ENCODE measurements at regions not wholly inside any gene's neighbourhood (a gene's known extent, or its start where the extent isn't known, plus 50 kb on each side); places are given as distances from the start of the nearest gene placed in this dataset.

DNA sequence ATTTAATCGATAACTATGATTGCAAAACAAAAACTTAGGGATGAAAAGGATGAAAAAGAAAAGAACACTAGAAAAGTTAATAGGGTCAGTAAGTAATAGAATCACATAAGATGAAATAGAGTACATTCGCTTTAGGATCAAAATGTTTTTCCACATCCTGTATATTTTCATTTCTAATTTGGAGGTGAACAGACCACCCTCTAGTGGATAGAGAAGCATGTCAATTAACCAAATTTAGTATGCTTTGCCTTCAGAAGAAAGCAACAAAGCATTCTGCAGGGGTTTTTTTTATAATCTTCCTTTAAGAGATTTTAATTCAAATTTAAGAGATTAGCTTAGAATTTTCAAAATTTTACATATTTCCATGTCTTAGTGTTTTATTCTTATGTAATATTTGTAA lies 611.0 kb upstream of the SGCG start:
- H3K9me3 ChIP-seq, result no peaks in the 10 kb centered on the region
- TF ChIP-seq CTCF (IDR thresholded peaks at IDR 0.05 in 4 of 5, conservative IDR thresholded peaks at IDR 0.05 in 1 of 5) (no peak), POLR2A (IDR thresholded peaks at IDR 0.05) (no peak)
- no peak for DNase-seq
- no peaks in the 10 kb centered on the region for H3K27me3 ChIP-seq
- H3K27ac ChIP-seq, result no peak overlapping the region
- no peak for ATAC-seq
- no peaks in the 10 kb centered on the region for H3K36me3 ChIP-seq
- intact Hi-C loops (cut with DNase I; ENCODE audit: low total_unique reads) (no loop called here), in situ Hi-C loops (cut with MboI; ENCODE audit: low sequenced_read_pairs in 4 of 4) (no loop called here)
- no peak overlapping the region for H3K4me3 ChIP-seq
- H3K4me1 ChIP-seq, result no peaks in the 10 kb centered on the region

- no peak for TF ChIP-seq CTCF (IDR thresholded peaks at IDR 0.05 in 4 of 5, conservative IDR thresholded peaks at IDR 0.05 in 1 of 5)
- TF ChIP-seq POLR2A (IDR thresholded peaks at IDR 0.05), result no peak
- Histone ChIP-seq H3K36me3 (no peaks in the 10 kb centered on the region), H3K27ac (no peak overlapping the region), H3K4me1 (no peaks in the 10 kb centered on the region), H3K27me3 (no peaks in the 10 kb centered on the region), H3K4me3 (no peak overlapping the region), H3K9me3 (no peaks in the 10 kb centered on the region)
- no peak for DNase-seq
- in situ Hi-C loops (cut with MboI; ENCODE audit: low sequenced_read_pairs in 4 of 4) (no loop called here), intact Hi-C loops (cut with DNase I; ENCODE audit: low total_unique reads) (no loop called here)
- ATAC-seq, result no peak
Observed at GRCh38 chr13:22589880-22590279, 590.9 kb upstream of the SGCG start.

GRCh38 chr13:22592515-22592914 lies 588.3 kb upstream of the SGCG start:
- Histone ChIP-seq H3K4me1 (no peaks in the 10 kb centered on the region), H3K9me3 (no peaks in the 10 kb centered on the region), H3K27ac (no peak overlapping the region), H3K36me3 (no peaks in the 10 kb centered on the region), H3K27me3 (no peaks in the 10 kb centered on the region), H3K4me3 (no peak overlapping the region)
- DNase-seq (no peak), ATAC-seq (no peak)
- TF ChIP-seq POLR2A (IDR thresholded peaks at IDR 0.05) (no peak), CTCF (IDR thresholded peaks at IDR 0.05 in 4 of 5, conservative IDR thresholded peaks at IDR 0.05 in 1 of 5) (no peak)
- intact Hi-C loops (cut with DNase I; ENCODE audit: low total_unique reads), result no loop called here
- in situ Hi-C loops (cut with MboI; ENCODE audit: low sequenced_read_pairs in 4 of 4), result no loop called here

DNA sequence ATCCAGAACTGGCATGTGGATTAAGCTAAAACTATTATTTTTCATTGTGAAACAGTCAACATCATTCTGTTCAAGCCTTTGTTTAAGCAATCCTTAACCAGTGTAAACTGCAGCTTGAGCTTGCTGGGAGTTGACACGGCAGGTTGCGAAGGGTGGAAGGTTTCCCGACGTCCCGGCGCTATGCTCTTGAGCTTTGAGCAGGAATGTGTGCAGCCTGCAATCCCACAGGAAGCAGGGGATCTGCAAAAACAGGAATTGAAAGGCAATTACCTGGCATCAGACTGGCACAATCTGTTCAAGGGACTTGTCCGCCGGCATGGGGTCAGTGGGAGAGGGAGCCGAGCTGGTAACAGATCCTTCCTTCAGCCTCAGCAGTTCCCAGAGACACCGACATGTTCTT lies 586.7 kb upstream of the SGCG start:
- intact Hi-C loops (cut with DNase I; ENCODE audit: low total_unique reads), result no loop called here
- H3K9me3 ChIP-seq, result no peaks in the 10 kb centered on the region
- H3K27me3 ChIP-seq, result no peaks in the 10 kb centered on the region
- ATAC-seq (no peak), DNase-seq (no peak)
- no peak overlapping the region for H3K4me3 ChIP-seq
- no peaks in the 10 kb centered on the region for H3K4me1 ChIP-seq
- H3K36me3 ChIP-seq, result no peaks in the 10 kb centered on the region
- no peak for TF ChIP-seq CTCF (IDR thresholded peaks at IDR 0.05 in 4 of 5, conservative IDR thresholded peaks at IDR 0.05 in 1 of 5)
- TF ChIP-seq POLR2A (IDR thresholded peaks at IDR 0.05), result no peak
- no peak overlapping the region for H3K27ac ChIP-seq
- in situ Hi-C loops (cut with MboI; ENCODE audit: low sequenced_read_pairs in 4 of 4), result no loop called here

- intact Hi-C loops (cut with DNase I; ENCODE audit: low total_unique reads), result no loop called here
- Histone ChIP-seq H3K4me3 (no peak overlapping the region), H3K36me3 (no peaks in the 10 kb centered on the region), H3K27ac (no peak overlapping the region), H3K9me3 (no peaks in the 10 kb centered on the region), H3K4me1 (no peaks in the 10 kb centered on the region), H3K27me3 (no peaks in the 10 kb centered on the region)
- TF ChIP-seq CTCF (IDR thresholded peaks at IDR 0.05 in 4 of 5, conservative IDR thresholded peaks at IDR 0.05 in 1 of 5) (no peak), POLR2A (IDR thresholded peaks at IDR 0.05) (no peak)
- no peak for DNase-seq
- no peak for ATAC-seq
- in situ Hi-C loops (cut with MboI; ENCODE audit: low sequenced_read_pairs in 4 of 4), result no loop called here
Observed at GRCh38 chr13:22596171-22596863, 584.5 kb upstream of the SGCG start.

All from gastrocnemius medialis (tissue), 4 donors.